ENCODE measurements at regions not wholly inside any gene's neighbourhood (a gene's known extent, or its start where the extent isn't known, plus 50 kb on each side); places are given as distances from the start of the nearest gene placed in this dataset.

DNA sequence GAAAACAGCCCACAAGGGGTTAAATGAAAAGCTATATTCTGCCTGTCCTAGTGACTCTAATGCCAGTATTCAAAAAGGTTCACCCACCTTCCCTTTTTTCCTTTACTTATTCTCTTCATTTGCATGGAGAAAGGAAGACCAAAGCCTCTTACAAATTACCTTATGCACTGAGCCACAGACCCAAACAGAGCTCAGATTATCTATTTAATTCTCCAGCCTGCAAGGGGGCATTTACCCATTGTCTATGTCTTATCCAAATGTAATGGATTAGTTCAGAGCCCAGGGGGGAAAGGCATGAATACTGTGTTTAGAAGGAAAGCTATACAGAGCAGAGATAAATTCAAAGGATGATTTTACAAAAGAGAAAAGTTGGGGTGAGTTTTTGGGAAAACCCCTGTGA is 388.5 kb downstream of the OMA1 start:
- H3K36me3 ChIP-seq (replicated peaks in 1 of 2; ENCODE audit: control extremely low read depth in 1 of 2, control insufficient read depth in 1 of 2, extremely low read depth in 1 of 2, insufficient read depth in 2 of 2, low read length in 1 of 2) = no peaks in the 10 kb centered on the region
- H3K4me2 ChIP-seq (replicated peaks; ENCODE audit: low read depth, low read length, poor library complexity, severe bottlenecking) = no peak overlapping the region
- no peak overlapping the region for H3K27ac ChIP-seq (ENCODE audit: low read length in 2 of 2)
- no peak overlapping the region for H3K9ac ChIP-seq (ENCODE audit: low read length)
- Mint-ChIP-seq H3K27me3 (no peaks in the 10 kb centered on the region), H3K27ac (no peak overlapping the region), H3K4me3 (no peak overlapping the region), H3K4me1 (peaks cover 2% of the 10 kb centered on the region), H3K9me3 (ENCODE audit: insufficient read depth) (no peaks in the 10 kb centered on the region)
- no peaks in the 10 kb centered on the region for H3K4me1 ChIP-seq (ENCODE audit: control insufficient read depth in 2 of 2, insufficient read depth in 2 of 2, low read length in 2 of 2)
- H3K9me3 ChIP-seq (ENCODE audit: control extremely low read depth in 1 of 3, control insufficient read depth in 2 of 3, insufficient read depth in 1 of 3, low read length in 2 of 3) = no peaks in the 10 kb centered on the region
- no peaks in the 10 kb centered on the region for H4K20me1 ChIP-seq (ENCODE audit: control insufficient read depth, insufficient read depth, low read length, poor library complexity, severe bottlenecking)
- no peaks in the 10 kb centered on the region for H3K79me2 ChIP-seq (ENCODE audit: control insufficient read depth, insufficient read depth, low read length)
- CTCF ChIA-PET = interaction anchor here (0.6 to 1.1 kb wide), 2 partner anchors 11 to 379 kb away, joined by 3 read pairs; no protein-coding TSS in a partner anchor
- ATAC-seq (ENCODE audit: low read depth) (no peak), DNase-seq (no peak)
- no peak overlapping the region for H2AFZ ChIP-seq (ENCODE audit: insufficient read depth, low read depth, low read length, poor library complexity, severe bottlenecking)
- no peak overlapping the region for H3K4me3 ChIP-seq (ENCODE audit: control extremely low read depth in 1 of 5, extremely low read depth in 1 of 5, insufficient read depth in 1 of 5, low read depth in 2 of 5, low read length in 4 of 5)
- intact Hi-C loops (cut with micrococcal nuclease) = no loop called here
- TF ChIP-seq EZH2 (IDR thresholded peaks at IDR 0.05; ENCODE audit: borderline replicate concordance, insufficient read depth, low read depth, low read length, poor library complexity, severe bottlenecking) = no peak
- TF ChIP-seq, protein P1, sequence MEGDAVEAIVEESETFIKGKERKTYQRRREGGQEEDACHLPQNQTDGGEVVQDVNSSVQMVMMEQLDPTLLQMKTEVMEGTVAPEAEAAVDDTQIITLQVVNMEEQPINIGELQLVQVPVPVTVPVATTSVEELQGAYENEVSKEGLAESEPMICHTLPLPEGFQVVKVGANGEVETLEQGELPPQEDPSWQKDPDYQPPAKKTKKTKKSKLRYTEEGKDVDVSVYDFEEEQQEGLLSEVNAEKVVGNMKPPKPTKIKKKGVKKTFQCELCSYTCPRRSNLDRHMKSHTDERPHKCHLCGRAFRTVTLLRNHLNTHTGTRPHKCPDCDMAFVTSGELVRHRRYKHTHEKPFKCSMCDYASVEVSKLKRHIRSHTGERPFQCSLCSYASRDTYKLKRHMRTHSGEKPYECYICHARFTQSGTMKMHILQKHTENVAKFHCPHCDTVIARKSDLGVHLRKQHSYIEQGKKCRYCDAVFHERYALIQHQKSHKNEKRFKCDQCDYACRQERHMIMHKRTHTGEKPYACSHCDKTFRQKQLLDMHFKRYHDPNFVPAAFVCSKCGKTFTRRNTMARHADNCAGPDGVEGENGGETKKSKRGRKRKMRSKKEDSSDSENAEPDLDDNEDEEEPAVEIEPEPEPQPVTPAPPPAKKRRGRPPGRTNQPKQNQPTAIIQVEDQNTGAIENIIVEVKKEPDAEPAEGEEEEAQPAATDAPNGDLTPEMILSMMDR (IDR thresholded peaks at IDR 0.05) = no peak
- POLR2A ChIA-PET = no interaction called here
- H3K27me3 ChIP-seq (replicated peaks in 1 of 4; ENCODE audit: control extremely low read depth in 1 of 4, control insufficient read depth in 3 of 4, insufficient read depth in 4 of 4, low read length in 3 of 4) = no peaks in the 10 kb centered on the region

DNA sequence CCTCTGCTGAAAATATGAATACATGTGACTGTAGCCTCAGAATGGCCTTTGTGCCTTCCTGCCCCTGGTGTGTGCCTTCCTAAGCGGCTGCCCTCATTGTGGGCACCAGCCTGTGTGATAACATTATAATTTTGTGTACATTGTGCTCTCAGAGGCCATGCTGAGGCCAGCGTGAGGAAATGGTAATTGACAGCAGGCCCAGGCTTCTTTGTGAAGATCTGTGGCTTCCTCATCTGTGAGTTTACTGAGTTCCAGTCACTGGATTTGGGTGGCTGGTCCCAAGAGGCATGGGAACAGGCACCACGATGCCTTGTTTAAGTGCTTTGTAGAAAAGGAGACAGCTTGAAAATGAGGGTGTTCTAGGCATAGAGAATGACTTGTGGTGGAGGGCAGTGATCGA is 389.3 kb downstream of the OMA1 start:
- POLR2A ChIA-PET = no interaction called here
- Mint-ChIP-seq H3K27me3 (no peaks in the 10 kb centered on the region), H3K4me3 (no peak overlapping the region), H3K27ac (no peak overlapping the region), H3K9me3 (ENCODE audit: insufficient read depth) (no peaks in the 10 kb centered on the region), H3K4me1 (peaks cover 2% of the 10 kb centered on the region)
- no peak overlapping the region for H3K27ac ChIP-seq (ENCODE audit: low read length in 2 of 2)
- H3K4me2 ChIP-seq (replicated peaks; ENCODE audit: low read depth, low read length, poor library complexity, severe bottlenecking) = no peak overlapping the region
- ATAC-seq (ENCODE audit: low read depth) = no peak
- H3K79me2 ChIP-seq (ENCODE audit: control insufficient read depth, insufficient read depth, low read length) = no peaks in the 10 kb centered on the region
- DNase-seq = no peak
- H3K27me3 ChIP-seq (replicated peaks in 1 of 4; ENCODE audit: control extremely low read depth in 1 of 4, control insufficient read depth in 3 of 4, insufficient read depth in 4 of 4, low read length in 3 of 4) = no peaks in the 10 kb centered on the region
- no peaks in the 10 kb centered on the region for H4K20me1 ChIP-seq (ENCODE audit: control insufficient read depth, insufficient read depth, low read length, poor library complexity, severe bottlenecking)
- no peaks in the 10 kb centered on the region for H3K36me3 ChIP-seq (replicated peaks in 1 of 2; ENCODE audit: control extremely low read depth in 1 of 2, control insufficient read depth in 1 of 2, extremely low read depth in 1 of 2, insufficient read depth in 2 of 2, low read length in 1 of 2)
- no peak overlapping the region for H3K9ac ChIP-seq (ENCODE audit: low read length)
- CTCF ChIA-PET = no interaction called here
- intact Hi-C loops (cut with micrococcal nuclease) = no loop called here
- H2AFZ ChIP-seq (ENCODE audit: insufficient read depth, low read depth, low read length, poor library complexity, severe bottlenecking) = no peak overlapping the region
- H3K4me1 ChIP-seq (ENCODE audit: control insufficient read depth in 2 of 2, insufficient read depth in 2 of 2, low read length in 2 of 2) = no peaks in the 10 kb centered on the region
- TF ChIP-seq EZH2 (IDR thresholded peaks at IDR 0.05; ENCODE audit: borderline replicate concordance, insufficient read depth, low read depth, low read length, poor library complexity, severe bottlenecking) = no peak
- TF ChIP-seq, protein P1 (IDR thresholded peaks at IDR 0.05) = no peak
- WGBS (ENCODE audit: insufficient coverage) = 67% methylated on average over 3 of the region's 4 CpGs
- no peaks in the 10 kb centered on the region for H3K9me3 ChIP-seq (ENCODE audit: control extremely low read depth in 1 of 3, control insufficient read depth in 2 of 3, insufficient read depth in 1 of 3, low read length in 2 of 3)
- no peak overlapping the region for H3K4me3 ChIP-seq (ENCODE audit: control extremely low read depth in 1 of 5, extremely low read depth in 1 of 5, insufficient read depth in 1 of 5, low read depth in 2 of 5, low read length in 4 of 5)
